NCI-H2171 (cell line): ENCODE measurements at regions not wholly inside any gene's neighbourhood (a gene's known extent, or its start where the extent isn't known, plus 50 kb on each side); places are given as distances from the start of the nearest gene placed in this dataset.

Source experiments
- DNase-seq: peaks from one replicate; lab custom pipeline; 2025; lab: John Stamatoyannopoulos, UW

GRCh38 chr4:33334416-33334815 lies 2614.2 kb downstream of the PCDH7 start:
- DNase-seq = no peak

GRCh38 chr4:33339762-33340161 lies 2619.6 kb downstream of the PCDH7 start:
- no peak for DNase-seq

GRCh38 chr4:33340168-33340567 lies 2620.0 kb downstream of the PCDH7 start:
- no peak for DNase-seq

- no peak for DNase-seq
Observed at GRCh38 chr4:33349376-33349775, 2629.2 kb downstream of the PCDH7 start.

- no peak for DNase-seq
Observed at GRCh38 chr4:33357121-33357520, 2637.0 kb downstream of the PCDH7 start.

- no peak for DNase-seq
Observed at GRCh38 chr4:33369446-33369845, 2649.3 kb downstream of the PCDH7 start.

- no peak for DNase-seq
Observed at GRCh38 chr4:33381816-33382215, 2661.6 kb downstream of the PCDH7 start.

- no peak for DNase-seq
Observed at GRCh38 chr4:33386764-33387163, 2666.6 kb downstream of the PCDH7 start.

- no peak for DNase-seq
Observed at GRCh38 chr4:33390976-33391375, 2670.8 kb downstream of the PCDH7 start.

GRCh38 chr4:33395731-33396485 lies 2675.7 kb downstream of the PCDH7 start:
- no peak for DNase-seq

GRCh38 chr4:33400504-33400903 lies 2680.3 kb downstream of the PCDH7 start:
- DNase-seq = no peak

GRCh38 chr4:33407496-33407895 lies 2687.3 kb downstream of the PCDH7 start:
- no peak for DNase-seq

- no peak for DNase-seq
Observed at GRCh38 chr4:33411182-33411581, 2691.0 kb downstream of the PCDH7 start.

- no peak for DNase-seq
Observed at GRCh38 chr4:33421887-33422286, 2701.7 kb downstream of the PCDH7 start.

- no peak for DNase-seq
Observed at GRCh38 chr4:33422656-33423055, 2702.5 kb downstream of the PCDH7 start.

- DNase-seq = no peak
Observed at GRCh38 chr4:33425936-33426335, 2705.8 kb downstream of the PCDH7 start.

GRCh38 chr4:33427676-33428075 lies 2707.5 kb downstream of the PCDH7 start:
- no peak for DNase-seq

GRCh38 chr4:33429971-33430370 lies 2709.8 kb downstream of the PCDH7 start:
- DNase-seq = no peak

GRCh38 chr4:33437406-33437805 lies 2717.2 kb downstream of the PCDH7 start:
- DNase-seq = no peak

- DNase-seq = no peak
Observed at GRCh38 chr4:33446953-33447352, 2726.8 kb downstream of the PCDH7 start.

- no peak for DNase-seq
Observed at GRCh38 chr4:33448948-33449347, 2728.8 kb downstream of the PCDH7 start.

- no peak for DNase-seq
Observed at GRCh38 chr4:33453436-33453835, 2733.3 kb downstream of the PCDH7 start.

GRCh38 chr4:33453916-33454315 lies 2733.7 kb downstream of the PCDH7 start:
- no peak for DNase-seq

- no peak for DNase-seq
Observed at GRCh38 chr4:33465565-33465964, 2745.4 kb downstream of the PCDH7 start.
